GM11168 (cell line): ENCODE measurements at regions not wholly inside any gene's neighbourhood (a gene's known extent, or its start where the extent isn't known, plus 50 kb on each side); places are given as distances from the start of the nearest gene placed in this dataset.
"Not testable (repeated sequence)": the region's sequence is repeated elsewhere in the genome, so short reads cannot be mapped to it uniquely, and the experiment has no call there.

ENCODE experiments used
- in situ Hi-C: fragments of 300-500 bp; cut with MboI; formaldehyde crosslinking; loops from one replicate; pipeline ENCODE4 v1.12.0; 2022; ENCODE audit warnings: low sequenced_read_pairs; ENCODE audit not compliant: unreplicated experiment

GRCh38 chr6:144390886-144391285, 105.8 kb downstream of the UTRN start:
- in situ Hi-C loops, result no loop called here

GRCh38 chr6:144392536-144392935, 107.4 kb downstream of the UTRN start:
- in situ Hi-C loops, result no loop called here

- in situ Hi-C loops, result no loop called here
Measured at GRCh38 chr6:144394210-144394609, 109.1 kb downstream of the UTRN start.

- in situ Hi-C loops, result no loop called here
Measured at GRCh38 chr6:144395014-144395413, 109.9 kb downstream of the UTRN start.

GRCh38 chr6:144395826-144396225, 110.7 kb downstream of the UTRN start:
- in situ Hi-C loops, result no loop called here

- in situ Hi-C loops, result no loop called here
Measured at GRCh38 chr6:144397141-144397540, 112.0 kb downstream of the UTRN start.

- in situ Hi-C loops, result no loop called here
Measured at GRCh38 chr6:144400321-144400720, 115.2 kb downstream of the UTRN start.

- in situ Hi-C loops, result no loop called here
Measured at GRCh38 chr6:144401736-144402733, 116.9 kb downstream of the UTRN start.

GRCh38 chr6:144402750-144403149, 117.6 kb downstream of the UTRN start:
- in situ Hi-C loops, result no loop called here

- in situ Hi-C loops, result no loop called here
Measured at GRCh38 chr6:144405163-144405562, 120.0 kb downstream of the UTRN start.

- in situ Hi-C loops, result no loop called here
Measured at GRCh38 chr6:144406796-144407195, 121.7 kb downstream of the UTRN start.

GRCh38 chr6:144408161-144408560, 123.0 kb downstream of the UTRN start:
- in situ Hi-C loops, result no loop called here

- in situ Hi-C loops, result no loop called here
Measured at GRCh38 chr6:144410059-144410458, 124.9 kb downstream of the UTRN start.

- in situ Hi-C loops, result not testable (repeated sequence)
Measured at GRCh38 chr6:144410574-144410973, 125.4 kb downstream of the UTRN start.

GRCh38 chr6:144411531-144412165, 126.5 kb downstream of the UTRN start:
- in situ Hi-C loops, result no loop called here

GRCh38 chr6:144413418-144413817, 128.3 kb downstream of the UTRN start:
- in situ Hi-C loops, result no loop called here

GRCh38 chr6:144415014-144415413, 129.9 kb downstream of the UTRN start:
- in situ Hi-C loops, result no loop called here

GRCh38 chr6:144415835-144416237, 130.7 kb downstream of the UTRN start:
- in situ Hi-C loops, result no loop called here

GRCh38 chr6:144416244-144416643, 131.1 kb downstream of the UTRN start:
- in situ Hi-C loops, result no loop called here

- in situ Hi-C loops, result no loop called here
Measured at GRCh38 chr6:144416773-144417172, 131.6 kb downstream of the UTRN start.

- in situ Hi-C loops, result no loop called here
Measured at GRCh38 chr6:144417681-144418080, 132.5 kb downstream of the UTRN start.
